SK-MEL-5 (cell line): ENCODE measurements at regions not wholly inside any gene's neighbourhood (a gene's known extent, or its start where the extent isn't known, plus 50 kb on each side); places are given as distances from the start of the nearest gene placed in this dataset.
"Not testable (repeated sequence)": the region's sequence is repeated elsewhere in the genome, so short reads cannot be mapped to it uniquely, and the experiment has no call there.

Source experiments
- DNase-seq: peaks from one replicate; pipeline ENCODE4 v3.0.0-alpha.2; 2016; ENCODE audit warnings: low read depth, low spot score
- in situ Hi-C: cut with HindIII; loops from 2 replicates; pipeline ENCODE4 v1.10.0; 2016; ENCODE audit warnings: low sequenced_read_pairs, high pct_unique_total_duplicates, low pct_unique_long_range_greater_than_20kb

- in situ Hi-C loops: no loop called here
- no peak for DNase-seq
These were observed 117.5 kb upstream of the HGF start for GRCh38 chr7:81887098-81888090.

GRCh38 chr7:81886211-81886764 is 116.4 kb upstream of the HGF start:
- in situ Hi-C loops: no loop called here
- DNase-seq: no peak

DNA sequence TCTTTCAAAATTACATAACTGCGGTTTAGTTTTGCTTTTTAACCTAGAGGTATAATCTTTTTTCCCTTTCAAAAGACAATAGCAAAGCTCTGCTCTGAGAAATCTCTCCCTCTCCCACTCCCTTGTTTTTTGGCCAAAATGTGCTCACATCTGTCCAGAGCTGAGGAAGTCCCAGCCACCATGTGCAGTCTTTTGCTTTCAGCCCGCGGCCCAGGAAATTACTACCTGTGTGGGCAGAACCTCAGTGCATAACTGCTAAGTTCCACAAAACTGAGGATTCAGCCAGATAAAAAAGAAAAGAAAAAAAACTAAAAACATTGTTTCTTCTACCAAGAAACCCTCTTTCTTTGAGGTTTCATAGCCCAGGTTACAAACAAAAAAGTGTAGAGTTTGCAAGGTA is 115.0 kb upstream of the HGF start:
- no peak for DNase-seq
- in situ Hi-C loops: no loop called here

DNA sequence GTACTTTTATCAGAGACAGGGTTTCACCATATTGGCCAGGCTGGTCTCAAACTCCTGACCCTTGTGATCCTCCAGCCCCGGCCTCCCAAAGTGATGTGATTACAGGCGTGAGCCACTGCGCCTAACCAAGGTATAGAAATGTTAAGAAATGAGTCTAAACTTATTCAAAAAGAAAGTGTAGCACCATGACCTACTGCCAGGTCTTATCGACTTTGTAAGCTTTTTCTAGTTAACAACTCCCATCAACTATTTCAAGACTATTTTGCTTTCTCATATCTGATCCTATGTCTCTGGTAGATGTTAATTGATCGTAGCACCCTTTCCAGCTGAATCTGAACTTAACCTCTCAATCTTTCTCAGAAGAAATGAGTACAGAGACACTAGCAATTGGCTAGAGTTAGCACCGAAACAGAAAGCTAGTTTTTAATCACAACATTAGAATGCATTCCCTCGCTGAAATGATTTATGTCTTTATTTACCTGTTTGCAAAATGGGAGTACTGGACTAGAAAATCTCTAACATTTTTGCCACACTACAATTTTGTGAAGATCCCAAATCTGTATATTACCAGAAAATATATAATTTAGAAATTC is 114.0 kb upstream of the HGF start:
- no peak for DNase-seq

GRCh38 chr7:81882086-81882485 is 112.2 kb upstream of the HGF start:
- DNase-seq: no peak
- in situ Hi-C loops: no loop called here

More for the DNA sequence above, 114.0 kb upstream of the HGF start:
- in situ Hi-C loops: no loop called here

- in situ Hi-C loops: no loop called here
- no peak for DNase-seq
These were observed 108.0 kb upstream of the HGF start for GRCh38 chr7:81877890-81878289.

- DNase-seq: no peak
- in situ Hi-C loops: no loop called here
These were observed 103.7 kb upstream of the HGF start for GRCh38 chr7:81873559-81873958.

DNA sequence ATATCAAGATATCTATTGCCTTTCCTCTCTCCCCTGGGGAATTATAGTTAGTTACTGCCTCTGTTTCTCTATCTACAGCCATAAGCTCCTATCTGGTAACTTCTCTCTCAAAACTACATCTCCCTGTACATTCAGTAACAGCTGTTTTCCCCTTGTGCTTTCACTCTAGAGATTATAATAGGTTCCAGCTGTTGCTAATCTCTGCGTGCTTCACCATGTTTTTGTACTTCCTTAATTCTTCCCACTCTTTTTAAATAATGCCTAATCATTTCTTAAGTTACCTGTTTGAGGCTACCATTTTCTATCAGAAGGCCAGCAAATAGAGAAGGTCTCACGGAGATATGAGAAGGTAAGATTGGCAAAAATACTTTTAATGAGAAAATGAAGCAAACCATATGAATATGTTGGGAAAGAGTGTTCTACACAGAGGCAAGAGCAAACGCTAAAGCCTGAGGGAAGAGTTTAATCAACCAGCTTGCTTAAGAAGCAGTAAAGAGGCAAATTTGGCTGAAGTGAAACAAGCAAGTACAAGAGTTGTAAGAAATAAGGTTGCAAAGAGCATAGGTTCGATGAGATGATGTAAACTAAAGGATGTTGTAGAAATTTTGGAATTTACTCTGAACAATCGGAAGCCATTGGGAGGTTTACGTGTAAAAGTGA is 101.9 kb upstream of the HGF start:
- DNase-seq: no peak
- in situ Hi-C loops: no loop called here

- in situ Hi-C loops: no loop called here
- no peak for DNase-seq
These were observed 100.8 kb upstream of the HGF start for GRCh38 chr7:81870608-81871007.

DNA sequence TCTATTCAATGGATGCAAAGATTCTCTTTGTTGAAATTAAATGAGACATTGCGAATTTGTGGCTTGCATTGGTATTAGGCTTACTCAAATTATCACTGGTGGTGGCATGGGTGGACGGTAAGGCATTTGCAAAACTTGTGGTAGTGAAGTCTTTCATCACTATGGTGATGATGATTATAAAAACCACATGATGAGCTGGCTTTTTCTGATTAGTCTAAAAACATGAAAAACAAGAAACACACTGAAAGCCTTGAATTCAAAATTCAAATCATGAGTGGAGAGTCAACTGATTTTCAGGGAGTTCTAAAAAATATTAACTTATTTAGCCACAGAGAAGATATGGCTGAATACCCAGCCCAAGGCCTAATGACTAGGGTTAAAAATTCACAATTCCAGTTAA is 99.8 kb upstream of the HGF start:
- in situ Hi-C loops: no loop called here
- DNase-seq: no peak

DNA sequence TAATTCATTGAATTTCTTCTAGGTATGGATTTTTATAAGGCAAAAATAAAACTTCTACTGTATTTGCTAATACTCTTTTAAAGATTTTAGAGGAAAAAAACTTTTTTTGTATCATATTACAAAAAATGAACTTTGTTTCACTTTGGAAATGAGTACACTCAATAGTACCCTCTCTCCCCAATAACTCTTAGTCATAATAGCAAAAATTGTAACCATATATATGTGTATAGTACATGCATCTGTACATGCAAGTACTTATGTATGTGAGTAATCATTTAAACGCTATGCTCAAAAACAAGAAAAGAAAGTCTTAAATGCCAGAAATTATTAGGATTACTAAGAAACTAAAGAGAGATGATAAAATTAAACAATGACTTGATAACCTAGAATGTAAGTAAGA is 95.9 kb upstream of the HGF start:
- in situ Hi-C loops: no loop called here
- no peak for DNase-seq

GRCh38 chr7:81859433-81859832 is 89.6 kb upstream of the HGF start:
- DNase-seq: no peak
- in situ Hi-C loops: no loop called here

- in situ Hi-C loops, DNase-seq: not testable (repeated sequence)
These were observed 89.0 kb upstream of the HGF start for GRCh38 chr7:81858820-81859219.

DNA sequence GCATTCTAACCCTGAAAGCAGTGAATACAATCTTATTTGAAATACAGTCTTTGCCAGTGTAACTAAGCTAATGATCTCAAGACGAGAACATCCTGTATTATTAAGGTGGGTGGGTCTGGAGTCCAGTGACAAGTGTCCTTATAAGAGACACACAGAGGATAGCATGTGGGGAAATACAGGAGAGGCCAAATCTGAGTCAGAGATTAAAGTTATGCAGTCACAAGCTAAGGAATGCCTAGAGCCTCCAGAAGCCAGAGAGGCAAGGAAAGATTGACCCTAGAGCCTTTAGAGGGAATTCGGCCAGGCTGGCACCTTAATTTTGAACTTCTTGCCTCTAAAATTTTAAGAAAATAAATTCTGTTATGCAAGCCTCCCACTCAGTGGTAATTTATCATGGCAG is 87.5 kb upstream of the HGF start:
- no peak for DNase-seq
- in situ Hi-C loops: no loop called here

DNA sequence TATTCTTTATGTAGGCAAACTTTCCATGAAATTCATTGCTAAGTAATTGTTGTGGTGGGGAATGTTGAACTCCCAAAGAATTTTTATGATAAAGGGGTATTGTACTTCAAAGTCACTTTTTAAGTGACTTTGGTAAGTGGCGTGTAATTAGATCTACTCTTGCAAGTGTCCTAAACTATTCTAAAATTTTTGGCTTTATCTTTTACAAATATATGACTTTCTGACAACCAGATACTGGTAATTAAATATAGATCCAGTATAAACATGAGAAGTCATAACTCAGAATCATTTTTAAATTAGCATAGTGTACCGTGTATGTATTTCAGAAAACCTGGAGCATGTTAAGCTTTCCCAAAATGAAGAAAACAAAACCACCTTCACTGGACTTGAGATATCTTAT is 84.7 kb upstream of the HGF start:
- in situ Hi-C loops: no loop called here
- no peak for DNase-seq

GRCh38 chr7:81852701-81853100 is 82.9 kb upstream of the HGF start:
- no peak for DNase-seq
- in situ Hi-C loops: no loop called here

- in situ Hi-C loops: no loop called here
- DNase-seq: no peak
These were observed 81.6 kb upstream of the HGF start for GRCh38 chr7:81851413-81851812.

- in situ Hi-C loops: no loop called here
- peak; percentile 9 for DNase-seq
These were observed 76.6 kb upstream of the HGF start for GRCh38 chr7:81846398-81846797.
